Esophagus muscularis mucosa (tissue), 4 donors: ENCODE measurements at regions not wholly inside any gene's neighbourhood (a gene's known extent, or its start where the extent isn't known, plus 50 kb on each side); places are given as distances from the start of the nearest gene placed in this dataset.

ENCODE experiments used
- DNase-seq: peaks from one replicate; pipeline ENCODE4 v3.0.0-alpha.2; 2017; ENCODE audit errors: extremely low spot score
- H3K27ac ChIP-seq, 4 donors: fragments of 200-600 bp; sonication (generic); replicated peaks in 1 of 4; 1 replicate in 3 of 4; 2 replicates in 1 of 4; pipeline ENCODE4 v1.5.1; 2016 to 2019; ENCODE audit warnings: mild to moderate bottlenecking in 1 of 4
- H3K27me3 ChIP-seq, 4 donors: fragments of 200-600 bp; sonication (generic); one replicate each; pipeline versions ENCODE4 v1.5.1 to v1.6.0; 2016 to 2019
- H3K36me3 ChIP-seq, 4 donors: fragments of 200-600 bp; sonication (generic); one replicate each; pipeline ENCODE4 v1.5.1; 2016 to 2019
- H3K4me1 ChIP-seq, 4 donors: fragments of 200-600 bp; sonication (generic); one replicate each; pipeline ENCODE4 v1.5.1; 2016 to 2019
- H3K4me3 ChIP-seq, 4 donors: fragments of 200-600 bp; sonication (generic); 1 replicate in 2 of 4; 2 replicates in 2 of 4; pipeline ENCODE4 v1.5.1; 2016 to 2019; ENCODE audit warnings: mild to moderate bottlenecking in 4 of 4, moderate library complexity in 1 of 4
- H3K9me3 ChIP-seq, 4 donors: fragments of 200-600 bp; sonication (generic); 1 replicate in 3 of 4; 2 replicates in 1 of 4; pipeline ENCODE4 v1.5.1; 2016 to 2019
- EP300 ChIP-seq: sonication (generic); formaldehyde crosslinking; IDR thresholded peaks from one replicate; pipeline ENCODE4 v1.6.1; 2017; ENCODE audit warnings: antibody characterized with exemption
- POLR2A ChIP-seq: fragments of 450-650 bp; IDR thresholded peaks from one replicate; pipeline ENCODE4 v1.6.1; 2017; ENCODE audit warnings: antibody characterized with exemption, moderate library complexity, mild to moderate bottlenecking, low read depth
- POLR2AphosphoS5 ChIP-seq, 2 donors: sonication (generic); formaldehyde crosslinking; IDR thresholded peaks; one replicate each; pipeline ENCODE4 v1.6.1; 2017; ENCODE audit warnings: antibody characterized with exemption in 2 of 2
- WGBS: methylation state at CpG from one replicate; pipeline ENCODE4 v1.1.5; 2018; 5-methylcytosine and 5-hydroxymethylcytosine counted together
- intact Hi-C: fragments of 100-400 bp; cut with DNase I; formaldehyde crosslinking; loops from one replicate; pipeline ENCODE4 v1.15.1; 2023
- TF ChIP-seq, protein P1 (sequence below), 3 experiments: fragments of 200-600 bp in 2 of 3; fragments of 450-650 bp in 1 of 3; sonication (generic) in 2 of 3; IDR thresholded peaks; one replicate each; pipeline ENCODE4 v1.5.1; 2017 to 2019; ENCODE audit warnings: antibody characterized with exemption in 3 of 3, mild to moderate bottlenecking in 2 of 3, moderate library complexity in 1 of 3

DNA sequence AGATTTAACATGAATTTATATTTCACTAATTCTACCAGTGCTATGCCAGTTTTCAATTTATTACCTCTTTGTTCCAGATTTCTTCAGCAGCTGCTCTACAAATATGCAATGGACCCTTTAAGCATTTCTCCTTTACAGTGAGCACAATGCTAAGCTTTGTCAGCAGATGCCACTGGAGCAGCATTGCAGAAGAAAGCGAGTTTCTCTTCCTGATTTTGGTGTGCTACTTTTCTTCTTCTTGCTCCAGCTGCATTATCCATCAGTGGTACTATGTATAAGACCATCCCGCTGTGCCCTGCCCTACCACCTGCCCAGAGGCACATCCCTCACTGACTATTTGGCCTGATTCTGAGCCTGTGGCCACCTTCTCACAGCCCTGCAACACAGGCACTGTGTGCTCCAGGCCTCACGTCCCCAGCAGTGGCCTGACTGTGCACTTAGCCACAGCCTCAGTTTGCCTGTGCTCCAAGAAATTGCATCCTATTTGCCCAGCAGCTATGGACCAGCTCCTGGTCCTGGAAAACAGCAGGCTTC, 84.1 kb downstream of the TNFAIP3 start:
- 79% methylated on average over 3 of the region's 3 CpGs for WGBS
- H3K27me3 ChIP-seq = no peaks in the 10 kb centered on the region

GRCh38 chr6:137952247-137952646, 85.2 kb downstream of the TNFAIP3 start:
- TF ChIP-seq POLR2A = no peak
- TF ChIP-seq, protein P1, sequence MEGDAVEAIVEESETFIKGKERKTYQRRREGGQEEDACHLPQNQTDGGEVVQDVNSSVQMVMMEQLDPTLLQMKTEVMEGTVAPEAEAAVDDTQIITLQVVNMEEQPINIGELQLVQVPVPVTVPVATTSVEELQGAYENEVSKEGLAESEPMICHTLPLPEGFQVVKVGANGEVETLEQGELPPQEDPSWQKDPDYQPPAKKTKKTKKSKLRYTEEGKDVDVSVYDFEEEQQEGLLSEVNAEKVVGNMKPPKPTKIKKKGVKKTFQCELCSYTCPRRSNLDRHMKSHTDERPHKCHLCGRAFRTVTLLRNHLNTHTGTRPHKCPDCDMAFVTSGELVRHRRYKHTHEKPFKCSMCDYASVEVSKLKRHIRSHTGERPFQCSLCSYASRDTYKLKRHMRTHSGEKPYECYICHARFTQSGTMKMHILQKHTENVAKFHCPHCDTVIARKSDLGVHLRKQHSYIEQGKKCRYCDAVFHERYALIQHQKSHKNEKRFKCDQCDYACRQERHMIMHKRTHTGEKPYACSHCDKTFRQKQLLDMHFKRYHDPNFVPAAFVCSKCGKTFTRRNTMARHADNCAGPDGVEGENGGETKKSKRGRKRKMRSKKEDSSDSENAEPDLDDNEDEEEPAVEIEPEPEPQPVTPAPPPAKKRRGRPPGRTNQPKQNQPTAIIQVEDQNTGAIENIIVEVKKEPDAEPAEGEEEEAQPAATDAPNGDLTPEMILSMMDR (IDR thresholded peaks at IDR 0.05) = no peak
- TF ChIP-seq POLR2AphosphoS5 (IDR thresholded peaks at IDR 0.05) = no peak
- no peak for TF ChIP-seq EP300
- no peak overlapping the region for H3K4me3 ChIP-seq
- no peaks in the 10 kb centered on the region for H3K27me3 ChIP-seq
- DNase-seq = no peak
- intact Hi-C loops = no loop called here
- no peak overlapping the region for H3K27ac ChIP-seq
- 86% methylated on average over 2 of the region's 2 CpGs for whole genome bisulfite sequencing
- H3K36me3 ChIP-seq = no peaks in the 10 kb centered on the region
- H3K4me1 ChIP-seq = no peaks in the 10 kb centered on the region
- no peaks in the 10 kb centered on the region for H3K9me3 ChIP-seq

More for the DNA sequence above, 84.1 kb downstream of the TNFAIP3 start:
- H3K4me3 ChIP-seq = no peak overlapping the region
- no peak for DNase-seq
- no peaks in the 10 kb centered on the region for H3K9me3 ChIP-seq
- TF ChIP-seq POLR2A = no peak
- no peak for TF ChIP-seq EP300
- TF ChIP-seq, protein P1 (IDR thresholded peaks at IDR 0.05) = no peak
- TF ChIP-seq POLR2AphosphoS5 (IDR thresholded peaks at IDR 0.05) = no peak
- intact Hi-C loops = no loop called here
- H3K36me3 ChIP-seq = no peaks in the 10 kb centered on the region
- no peak overlapping the region for H3K27ac ChIP-seq
- no peaks in the 10 kb centered on the region for H3K4me1 ChIP-seq

- Histone ChIP-seq H3K27ac (no peak overlapping the region), H3K4me3 (no peak overlapping the region), H3K36me3 (no peaks in the 10 kb centered on the region), H3K27me3 (no peaks in the 10 kb centered on the region), H3K4me1 (no peaks in the 10 kb centered on the region), H3K9me3 (no peaks in the 10 kb centered on the region)
- TF ChIP-seq POLR2AphosphoS5 (IDR thresholded peaks at IDR 0.05) (no peak), EP300 (no peak)
- TF ChIP-seq, protein P1 (IDR thresholded peaks at IDR 0.05) = no peak
- intact Hi-C loops = no loop called here
- WGBS = 64% methylated on average over 1 of the region's 1 CpG
- no peak for DNase-seq
Observed at GRCh38 chr6:137953761-137954160, 86.7 kb downstream of the TNFAIP3 start.

DNA sequence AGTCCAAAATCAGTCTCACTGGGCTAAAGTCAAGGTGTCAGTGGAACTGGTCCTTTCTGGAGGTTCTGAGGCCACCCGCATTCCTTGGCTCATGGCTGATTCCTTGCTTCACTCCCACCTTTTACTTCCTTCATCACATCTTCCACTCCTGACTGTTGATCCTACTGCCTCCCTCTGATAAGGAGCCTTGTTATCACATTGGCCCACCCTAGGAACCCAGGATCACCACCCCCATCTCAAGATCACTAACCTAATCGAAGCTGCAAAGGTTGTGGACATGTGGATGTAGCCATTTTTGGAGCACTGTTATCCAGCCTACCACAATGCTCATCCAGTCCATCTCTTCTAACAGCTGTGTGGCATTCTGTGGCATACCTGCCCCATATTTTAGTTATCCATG, 87.2 kb downstream of the TNFAIP3 start:
- DNase-seq = no peak
- Histone ChIP-seq H3K36me3 (no peaks in the 10 kb centered on the region), H3K9me3 (no peaks in the 10 kb centered on the region), H3K4me1 (no peaks in the 10 kb centered on the region), H3K27ac (no peak overlapping the region), H3K27me3 (no peaks in the 10 kb centered on the region), H3K4me3 (no peak overlapping the region)
- 86% methylated on average over 2 of the region's 2 CpGs for WGBS
- intact Hi-C loops = no loop called here
- TF ChIP-seq POLR2AphosphoS5 (IDR thresholded peaks at IDR 0.05) (no peak), EP300 (no peak), POLR2A (no peak)
- TF ChIP-seq, protein P1 (IDR thresholded peaks at IDR 0.05) = no peak

DNA sequence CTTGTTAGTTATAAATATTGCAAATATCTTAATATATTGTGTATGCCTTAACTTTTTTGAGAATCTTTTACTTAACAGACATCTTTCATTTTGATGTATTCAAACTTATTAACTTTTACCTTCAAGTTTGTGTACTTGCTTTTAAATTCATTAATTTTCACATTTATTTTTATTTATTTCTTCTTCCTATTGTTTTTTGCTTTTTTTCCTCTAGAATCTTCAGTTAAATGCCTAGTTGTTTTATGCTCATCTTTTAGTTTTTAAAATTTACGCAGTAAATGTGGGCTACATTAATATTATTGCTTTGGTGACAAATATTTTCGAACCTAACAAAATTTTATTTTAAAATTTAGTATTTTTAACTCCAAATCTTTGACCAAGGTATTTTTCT, 89.0 kb downstream of the TNFAIP3 start:
- no peaks in the 10 kb centered on the region for H3K27me3 ChIP-seq
- H3K27ac ChIP-seq = no peak overlapping the region
- H3K36me3 ChIP-seq = no peaks in the 10 kb centered on the region
- no peak overlapping the region for H3K4me3 ChIP-seq
- no peaks in the 10 kb centered on the region for H3K4me1 ChIP-seq
- no peak for DNase-seq
- intact Hi-C loops = no loop called here
- TF ChIP-seq POLR2A = no peak
- no peak for TF ChIP-seq EP300
- TF ChIP-seq, protein P1 (IDR thresholded peaks at IDR 0.05) = no peak
- TF ChIP-seq POLR2AphosphoS5 (IDR thresholded peaks at IDR 0.05) = no peak
- H3K9me3 ChIP-seq = peaks cover 0 to 4% (median 0%) of the 10 kb centered on the region in 4 donors
- WGBS = 97% methylated on average over 2 of the region's 2 CpGs
